Skin epidermis (tissue), 12 donors: ENCODE measurements at regions not wholly inside any gene's neighbourhood (a gene's known extent, or its start where the extent isn't known, plus 50 kb on each side); places are given as distances from the start of the nearest gene placed in this dataset.
"Not testable (repeated sequence)": the region's sequence is repeated elsewhere in the genome, so short reads cannot be mapped to it uniquely, and the experiment has no call there.

ENCODE experiments used
- H3K27ac ChIP-seq, 21 experiments: fragments of 200-600 bp; sonication (generic) in 11 of 21; one replicate each; pipeline ENCODE4 v1.5.0; 2020; ENCODE audit warnings: mild to moderate bottlenecking in 3 of 21, inconsistent platforms in 2 of 21, moderate library complexity in 2 of 21
- H3K4me3 ChIP-seq, 7 experiments: fragments of 200-600 bp; sonication (generic) in 2 of 7; one replicate each; pipeline ENCODE4 v1.5.0; 2020; ENCODE audit warnings: inconsistent platforms in 2 of 7, mild to moderate bottlenecking in 2 of 7, moderate library complexity in 1 of 7

DNA sequence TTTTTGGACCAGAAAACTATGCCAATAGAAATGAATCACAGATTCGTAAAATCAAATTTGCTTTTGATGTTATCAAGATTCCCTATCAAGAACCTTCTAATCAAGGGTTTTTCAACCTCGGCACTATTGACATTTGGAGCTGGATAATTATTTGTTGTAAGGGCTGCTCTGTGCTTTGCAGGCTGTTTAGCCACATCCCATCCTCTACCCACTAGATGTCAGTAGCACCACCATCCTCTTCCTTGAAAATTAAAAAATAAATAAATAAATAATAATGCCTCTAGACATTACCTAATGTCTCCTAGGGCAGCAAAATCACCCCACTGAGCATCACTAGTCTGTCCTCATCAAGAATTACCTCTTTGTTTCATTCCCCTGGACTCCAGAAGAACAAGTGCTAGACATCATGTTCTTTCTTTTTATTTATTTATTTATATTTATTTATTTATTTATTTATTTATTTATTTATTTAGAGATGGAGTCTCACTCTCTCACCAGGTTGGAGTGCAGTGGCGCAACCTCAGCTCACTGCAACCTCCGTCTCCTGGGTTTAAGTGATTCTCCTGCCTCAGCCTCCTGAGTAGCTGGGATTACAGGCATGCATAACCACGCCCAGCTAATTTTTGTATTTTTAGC, 744.7 kb downstream of the KCNA4 start:
- no peak overlapping the region for H3K27ac ChIP-seq
- H3K4me3 ChIP-seq: no peak overlapping the region

DNA sequence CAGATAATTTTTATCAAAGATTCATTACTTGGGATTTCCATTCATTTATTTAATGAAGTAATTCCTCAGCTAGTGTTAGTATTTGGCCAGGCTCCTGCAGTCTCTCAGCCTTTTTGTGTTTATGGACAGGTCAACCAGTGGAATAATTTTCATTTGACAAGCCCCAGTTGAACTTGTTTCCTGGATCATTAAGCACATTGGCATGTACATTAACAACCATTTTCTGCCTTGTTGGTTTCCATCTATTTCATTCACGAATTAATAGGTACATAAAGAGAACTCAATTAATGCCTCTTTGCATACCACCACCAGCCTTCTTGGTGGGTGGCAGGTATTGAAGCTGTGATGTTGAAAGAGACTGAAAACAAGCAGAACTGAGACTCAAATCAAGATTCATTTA, 745.2 kb downstream of the KCNA4 start:
- Histone ChIP-seq H3K27ac (no peak overlapping the region), H3K4me3 (no peak overlapping the region)

DNA sequence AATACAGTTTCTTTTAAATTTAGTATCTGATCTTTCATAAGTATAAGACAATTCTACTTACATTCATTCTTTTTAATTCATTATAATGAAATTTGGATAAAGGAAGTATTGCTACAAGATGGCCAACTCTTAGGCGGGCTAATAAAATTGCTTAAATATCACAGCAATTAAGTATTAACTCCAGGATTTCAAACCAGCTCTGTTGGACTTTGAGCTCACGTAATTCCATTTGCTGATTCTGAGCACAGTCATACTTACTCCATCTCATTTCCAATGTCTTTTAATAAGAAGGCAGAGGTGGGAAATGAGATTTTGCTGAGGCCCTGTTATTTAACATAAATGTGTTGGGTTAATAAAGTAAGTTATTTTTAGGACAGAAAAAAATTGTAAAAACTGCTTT, 748.1 kb downstream of the KCNA4 start:
- no peak overlapping the region for H3K4me3 ChIP-seq

DNA sequence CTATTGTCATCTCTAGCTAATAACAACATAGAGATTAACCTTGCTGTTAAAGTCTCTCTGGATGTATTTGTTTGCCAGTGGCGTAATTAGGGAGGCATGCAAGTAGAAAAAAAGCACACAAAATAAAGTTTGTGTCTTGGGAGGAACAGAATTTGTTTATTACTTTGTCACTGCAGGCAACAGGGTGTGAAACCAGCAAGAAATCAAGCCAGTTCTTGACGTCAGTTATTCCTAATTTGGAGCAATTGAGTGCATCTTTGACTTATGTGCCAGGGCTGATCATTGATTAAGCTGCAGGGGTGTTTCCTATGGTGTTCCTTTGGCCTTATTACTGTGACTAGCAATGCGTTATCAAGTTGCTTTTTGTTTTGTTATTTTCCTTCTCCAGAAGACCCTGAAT, 751.0 kb downstream of the KCNA4 start:
- Histone ChIP-seq H3K4me3 (no peak overlapping the region), H3K27ac (no peak overlapping the region)

More for the DNA sequence above, 748.1 kb downstream of the KCNA4 start:
- no peak overlapping the region for H3K27ac ChIP-seq

DNA sequence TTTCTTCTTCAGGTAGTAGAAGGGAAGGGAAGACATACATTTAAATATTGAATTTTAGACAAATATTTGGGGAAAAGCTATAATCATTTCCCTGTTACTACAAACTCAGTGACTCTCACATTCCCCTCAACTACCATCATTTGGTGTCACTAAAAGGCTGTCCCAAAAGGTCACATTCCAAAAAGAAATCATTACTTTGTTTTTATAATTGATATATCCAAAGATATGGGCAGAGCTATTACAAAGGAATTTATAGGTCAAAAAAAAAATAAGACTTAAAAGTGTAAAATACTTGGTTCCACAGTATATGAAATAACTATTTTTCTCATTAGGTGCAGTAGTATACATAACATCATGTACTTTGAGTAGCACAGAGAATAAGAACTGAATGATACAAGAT, 751.4 kb downstream of the KCNA4 start:
- Histone ChIP-seq H3K27ac (no peak overlapping the region), H3K4me3 (no peak overlapping the region)

DNA sequence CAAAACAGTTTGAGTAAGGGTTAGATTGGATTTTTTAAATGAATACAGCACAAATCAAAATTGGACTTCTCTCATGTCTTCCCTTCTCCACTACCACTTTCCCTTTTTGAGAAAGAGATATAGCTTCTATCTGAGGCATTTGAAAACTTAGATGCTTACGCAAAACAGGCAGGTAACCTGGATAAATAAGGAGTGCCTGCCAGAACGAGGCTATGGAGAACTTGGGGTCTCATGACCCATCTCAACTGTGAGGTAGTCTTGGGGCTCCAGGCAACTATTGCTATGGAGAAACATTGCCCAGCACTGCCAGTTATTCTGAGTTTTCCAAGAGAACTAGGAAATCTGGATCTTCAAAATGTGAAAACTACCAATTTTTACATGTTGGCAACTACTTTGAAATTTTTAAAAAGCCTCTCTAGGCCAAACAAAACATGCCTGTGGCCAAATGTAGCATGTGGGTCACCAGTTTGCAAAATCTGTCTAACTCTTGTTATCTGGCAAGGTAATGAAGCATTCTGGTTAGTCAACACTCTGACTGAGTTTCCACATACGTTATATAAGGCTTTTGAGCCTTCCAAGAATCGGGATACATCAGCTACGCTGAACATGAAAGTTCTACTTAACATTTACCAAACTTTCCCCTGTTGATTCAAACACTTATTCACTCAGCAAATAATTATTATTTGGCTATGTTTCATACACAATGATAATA, 752.7 kb downstream of the KCNA4 start:
- no peak overlapping the region for H3K27ac ChIP-seq
- no peak overlapping the region for H3K4me3 ChIP-seq

DNA sequence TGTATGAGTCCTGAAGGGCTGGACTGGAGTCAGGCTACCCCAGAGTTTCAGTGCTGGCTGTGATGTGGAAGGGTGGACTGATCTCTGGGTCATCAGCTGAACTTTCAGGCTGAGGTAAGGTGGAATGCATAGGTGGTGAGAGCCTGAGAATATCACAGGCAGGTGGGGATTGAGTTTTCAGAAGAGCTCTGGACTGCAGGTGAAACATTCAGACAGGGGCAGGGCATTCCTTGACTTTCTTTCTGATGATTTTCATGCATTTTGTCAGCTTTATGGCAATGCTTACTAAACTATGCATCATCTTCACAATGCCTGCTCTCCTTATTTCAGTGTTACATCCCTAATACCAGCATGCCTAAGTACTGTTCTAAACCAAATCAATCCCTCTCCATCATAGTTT, 755.0 kb downstream of the KCNA4 start:
- Histone ChIP-seq H3K27ac (no peak overlapping the region), H3K4me3 (no peak overlapping the region)

DNA sequence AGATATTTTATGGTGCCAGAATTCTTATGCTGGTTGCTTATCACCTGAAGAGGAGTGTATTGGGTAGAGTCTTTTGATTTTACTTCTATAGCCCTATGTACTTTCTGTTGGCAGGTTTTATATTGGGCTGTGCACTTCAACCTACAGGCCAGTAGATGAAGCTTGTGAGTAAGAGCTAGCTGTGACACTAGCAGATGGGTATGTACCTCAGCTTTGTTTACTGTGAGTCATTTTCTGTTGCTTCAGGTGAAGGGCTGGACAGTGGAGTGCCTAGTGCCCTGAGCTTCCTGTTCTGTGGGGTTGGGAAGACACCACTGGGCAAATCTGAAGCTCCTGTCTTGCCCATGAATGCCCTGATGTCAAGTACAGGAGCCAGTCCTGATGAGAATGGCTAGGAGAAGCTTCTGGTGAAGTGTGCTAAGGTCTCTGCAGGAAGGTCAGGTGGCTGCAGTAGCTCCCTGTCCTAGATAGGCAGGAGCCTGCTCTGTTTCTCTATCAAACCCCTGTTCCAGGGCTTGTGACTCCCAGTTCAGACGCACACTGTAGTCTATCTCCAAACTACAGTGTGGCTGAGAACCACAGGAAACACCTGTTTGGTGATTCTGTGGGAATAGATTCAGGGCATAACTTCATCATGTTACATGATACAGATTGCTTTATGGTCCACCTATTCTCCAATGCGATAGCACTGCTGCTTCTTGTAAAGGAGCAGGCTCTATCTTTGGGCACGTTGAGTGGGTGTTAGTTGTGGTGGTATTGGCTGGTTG, 755.7 kb downstream of the KCNA4 start:
- Histone ChIP-seq H3K4me3 (no peak overlapping the region), H3K27ac (no peak overlapping the region)

DNA sequence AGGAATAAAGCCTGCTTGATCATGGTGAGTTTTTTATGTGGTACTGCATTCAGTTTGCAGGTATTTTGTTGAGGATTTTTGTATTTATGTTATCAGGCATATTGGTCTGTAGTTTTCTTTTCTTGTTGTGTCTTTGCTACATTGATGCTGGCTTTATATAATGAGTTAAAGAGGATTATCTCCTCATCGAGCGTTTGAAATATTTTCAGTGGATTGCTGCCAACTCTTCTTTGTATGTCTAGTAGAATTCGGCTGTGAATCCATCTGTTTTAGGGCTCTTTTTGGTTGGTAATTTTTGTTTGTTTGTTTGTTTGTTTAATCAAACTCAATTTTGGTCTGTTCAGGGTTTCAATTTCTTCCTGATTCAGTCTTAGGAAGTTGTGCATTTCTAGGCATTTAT, 758.4 kb downstream of the KCNA4 start:
- H3K27ac ChIP-seq: no peak overlapping the region

DNA sequence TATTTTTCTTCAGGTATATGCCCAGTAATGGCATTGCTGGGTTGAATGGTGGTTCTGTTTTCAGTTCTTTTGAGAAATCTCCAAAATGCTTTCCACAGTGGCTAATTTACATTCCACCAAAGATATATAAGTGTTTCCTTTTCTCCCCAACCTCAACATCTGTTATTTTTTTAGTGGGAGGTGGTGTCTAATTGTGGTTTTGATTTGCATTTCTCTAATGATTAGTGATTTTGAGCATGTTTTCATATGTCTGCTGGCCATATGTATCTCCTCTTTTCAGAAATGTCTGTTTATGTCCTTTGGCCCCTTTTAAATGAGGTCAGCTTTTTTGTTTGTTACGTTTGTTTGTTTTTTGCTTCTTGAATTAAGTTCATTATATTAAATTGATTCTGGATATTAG, 760.2 kb downstream of the KCNA4 start:
- H3K4me3 ChIP-seq: no peak overlapping the region
- no peak overlapping the region for H3K27ac ChIP-seq

More for the DNA sequence above, 758.4 kb downstream of the KCNA4 start:
- no peak overlapping the region for H3K4me3 ChIP-seq

DNA sequence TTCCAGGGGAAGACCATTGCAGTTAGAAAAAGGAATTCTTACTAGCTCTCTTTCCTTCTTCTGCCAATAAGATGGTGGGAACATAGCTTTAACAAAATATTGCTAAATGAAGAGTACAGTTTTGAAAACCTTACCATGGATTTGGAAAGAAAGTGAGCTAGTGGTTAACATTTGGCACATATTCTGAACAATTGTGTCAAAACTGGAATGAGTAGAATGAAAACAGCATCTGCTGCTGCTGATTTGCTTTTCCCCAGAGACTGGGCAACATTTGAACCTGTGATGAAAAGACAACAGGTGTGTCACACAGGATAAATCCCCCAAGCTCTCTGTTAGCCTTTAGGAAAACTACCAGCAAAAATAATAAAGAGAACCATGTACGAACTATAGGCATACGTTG, 761.4 kb downstream of the KCNA4 start:
- Histone ChIP-seq H3K27ac (no peak overlapping the region), H3K4me3 (no peak overlapping the region)

DNA sequence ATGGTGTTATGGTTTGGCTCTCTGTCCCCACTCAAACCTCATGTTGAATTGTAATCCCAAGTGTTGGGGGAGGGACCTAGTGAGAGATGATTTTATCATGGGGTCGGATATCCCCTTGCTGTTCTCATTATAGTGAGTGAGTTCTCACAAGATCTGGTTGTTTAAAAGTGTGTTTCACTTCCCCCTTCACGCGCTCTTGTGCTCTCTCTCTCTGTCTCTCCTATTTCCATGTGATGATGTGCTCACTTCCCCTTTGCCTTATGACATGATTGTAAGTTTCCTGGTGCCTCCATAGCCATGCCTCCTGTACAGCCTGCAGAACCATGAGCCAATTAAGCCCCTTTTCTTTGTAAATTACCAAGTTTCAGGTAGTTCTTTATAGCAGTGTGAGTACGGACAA, 765.1 kb downstream of the KCNA4 start:
- Histone ChIP-seq H3K4me3 (no peak overlapping the region), H3K27ac (no peak overlapping the region)

DNA sequence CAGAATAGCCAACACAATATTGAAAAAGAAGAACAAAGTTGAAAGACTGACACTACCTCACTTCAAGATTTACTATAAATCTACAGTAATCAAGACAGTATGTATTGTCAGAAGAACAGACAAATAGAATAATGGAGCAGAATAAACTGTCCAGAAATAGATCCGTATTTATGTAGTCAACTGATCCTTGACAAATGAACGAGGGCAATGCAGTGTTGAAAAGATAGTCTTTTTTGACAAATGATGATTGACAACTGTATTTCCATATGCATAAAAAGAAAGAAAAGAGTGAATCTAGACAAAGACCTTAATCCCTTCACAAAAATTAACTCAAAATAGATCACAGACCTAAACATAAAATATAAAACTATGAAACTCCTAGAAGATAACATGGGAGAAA, 767.1 kb downstream of the KCNA4 start:
- H3K27ac ChIP-seq: no peak overlapping the region
- no peak overlapping the region for H3K4me3 ChIP-seq

DNA sequence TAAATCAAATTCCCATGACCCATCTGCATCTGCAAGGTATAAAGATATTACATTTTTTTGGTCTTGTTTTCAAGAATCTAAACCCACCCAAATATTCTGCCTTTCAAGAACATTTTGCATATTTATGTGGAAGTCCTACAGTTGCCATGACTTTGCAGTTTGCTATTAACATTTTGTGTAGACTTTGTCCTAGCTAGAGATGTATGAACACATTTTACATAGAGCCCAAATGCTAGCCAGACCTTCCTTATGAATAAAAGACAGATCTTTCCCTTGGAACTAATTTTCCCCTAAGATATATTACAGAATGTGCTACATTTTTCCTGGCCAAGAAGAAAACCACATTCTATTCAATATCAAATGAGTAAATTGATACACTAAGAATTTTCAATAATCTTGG, 772.5 kb downstream of the KCNA4 start:
- Histone ChIP-seq H3K27ac (no peak overlapping the region), H3K4me3 (no peak overlapping the region)

DNA sequence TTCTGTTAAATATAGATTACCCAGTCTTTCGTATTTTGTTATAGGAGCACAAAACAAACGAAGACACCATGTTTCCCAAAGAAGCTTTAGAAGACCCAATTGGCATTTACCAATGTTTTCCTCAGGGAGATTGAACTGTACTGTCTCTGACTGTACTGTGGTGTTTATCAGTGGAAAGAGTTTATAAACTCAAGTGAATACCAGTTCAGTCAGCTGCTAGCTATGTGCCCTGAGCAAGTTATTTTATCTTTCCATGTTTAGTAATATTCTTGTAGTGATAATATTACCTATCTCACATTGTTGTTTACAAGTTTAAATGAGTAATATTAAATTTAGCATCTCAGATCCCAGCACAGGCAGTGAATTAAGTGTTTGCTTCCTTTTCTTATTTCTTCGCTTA, 773.2 kb downstream of the KCNA4 start:
- Histone ChIP-seq H3K4me3 (no peak overlapping the region), H3K27ac (no peak overlapping the region)

DNA sequence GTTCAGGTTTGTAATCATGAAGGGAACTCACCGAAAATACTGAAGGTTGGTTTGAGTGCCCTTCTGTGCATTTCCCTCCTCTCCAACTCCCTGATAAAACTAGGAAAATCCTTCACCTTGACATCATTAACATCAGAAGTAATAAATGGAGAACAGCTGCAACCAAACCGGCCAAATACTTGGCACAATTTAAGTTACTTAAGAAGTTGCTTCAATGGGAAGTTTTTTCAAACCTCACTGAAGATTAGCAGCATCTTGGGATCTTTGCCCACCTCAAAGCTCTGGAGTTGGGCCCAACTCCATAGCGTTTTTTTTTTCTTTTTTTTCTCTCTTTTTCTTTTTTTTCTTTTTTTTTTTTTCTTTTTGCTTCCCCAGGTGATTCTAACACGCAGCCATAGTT, 784.8 kb downstream of the KCNA4 start:
- Histone ChIP-seq H3K4me3 (no peak overlapping the region), H3K27ac (no peak overlapping the region)

DNA sequence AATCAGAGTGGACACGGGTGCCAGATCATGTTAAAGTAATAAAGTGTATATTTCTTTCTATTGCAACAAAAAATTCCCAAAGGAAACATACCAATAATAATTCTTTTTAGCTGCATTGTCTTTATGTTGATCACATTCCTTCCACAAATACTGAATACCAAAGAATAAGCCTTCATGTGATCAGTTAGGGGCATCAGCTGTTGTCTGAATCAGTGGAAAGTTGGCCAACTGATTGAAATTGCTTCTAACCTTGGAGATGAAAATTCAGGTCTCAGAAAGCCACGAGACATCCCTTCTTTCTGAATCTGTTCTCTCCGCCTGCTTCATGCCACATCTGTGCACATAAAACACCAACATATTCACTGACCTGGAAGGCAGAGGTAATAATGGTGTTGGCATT, 785.2 kb downstream of the KCNA4 start:
- Histone ChIP-seq H3K4me3 (no peak overlapping the region), H3K27ac (no peak overlapping the region)

DNA sequence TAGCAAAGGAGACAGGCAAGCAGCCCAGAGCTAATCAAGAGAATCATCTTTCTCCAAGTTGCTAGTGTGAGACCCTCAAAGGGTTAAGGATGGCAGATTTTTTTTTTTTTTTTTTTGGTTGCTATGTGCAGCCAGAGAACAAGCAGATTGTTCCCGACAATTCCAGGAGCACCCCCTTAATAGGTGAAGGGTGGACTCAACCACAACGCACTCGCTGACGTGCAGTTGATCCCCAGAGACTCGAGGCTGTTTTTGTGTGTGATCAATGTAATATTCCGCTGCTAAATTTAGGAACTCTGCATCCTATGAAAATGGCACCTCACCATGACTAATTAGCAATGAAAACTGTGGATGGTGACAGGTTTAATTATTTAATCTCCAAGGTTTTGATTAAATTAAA, 789.0 kb downstream of the KCNA4 start:
- H3K4me3 ChIP-seq: no peak overlapping the region

DNA sequence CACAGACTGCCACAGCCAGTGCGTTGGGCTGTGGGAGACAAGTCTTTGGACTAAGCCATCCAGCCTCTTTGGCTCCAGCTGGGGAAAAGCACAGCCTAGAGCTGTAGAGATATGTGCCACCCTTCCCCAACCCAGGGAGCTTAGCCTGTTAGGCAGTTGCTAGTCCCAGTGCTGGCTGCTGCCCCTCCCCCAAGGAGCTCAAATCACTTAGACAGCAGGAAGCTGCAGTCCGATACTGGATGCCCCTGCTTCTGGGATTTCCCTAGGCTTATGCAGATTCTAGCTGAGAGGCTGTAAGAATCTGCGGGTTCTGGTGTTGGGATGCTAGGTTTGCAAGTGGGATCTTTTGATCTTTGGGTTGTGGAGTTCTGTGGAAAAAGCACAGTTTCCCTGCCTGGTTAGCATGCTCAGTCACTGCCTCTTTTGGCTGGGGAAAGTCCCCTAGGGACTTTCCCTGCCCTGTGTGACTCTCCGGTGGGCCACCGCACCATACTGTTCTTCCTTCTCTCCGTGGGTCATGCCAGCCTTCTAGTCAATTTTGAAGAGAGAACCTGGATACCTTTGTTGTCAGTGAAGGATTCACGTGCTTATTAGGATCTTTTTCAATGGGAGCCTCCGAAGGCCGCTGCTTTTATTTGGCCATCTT, 792.0 kb downstream of the KCNA4 start:
- Histone ChIP-seq H3K27ac (no peak overlapping the region), H3K4me3 (no peak overlapping the region)

More for the DNA sequence above, 789.0 kb downstream of the KCNA4 start:
- no peak overlapping the region for H3K27ac ChIP-seq

DNA sequence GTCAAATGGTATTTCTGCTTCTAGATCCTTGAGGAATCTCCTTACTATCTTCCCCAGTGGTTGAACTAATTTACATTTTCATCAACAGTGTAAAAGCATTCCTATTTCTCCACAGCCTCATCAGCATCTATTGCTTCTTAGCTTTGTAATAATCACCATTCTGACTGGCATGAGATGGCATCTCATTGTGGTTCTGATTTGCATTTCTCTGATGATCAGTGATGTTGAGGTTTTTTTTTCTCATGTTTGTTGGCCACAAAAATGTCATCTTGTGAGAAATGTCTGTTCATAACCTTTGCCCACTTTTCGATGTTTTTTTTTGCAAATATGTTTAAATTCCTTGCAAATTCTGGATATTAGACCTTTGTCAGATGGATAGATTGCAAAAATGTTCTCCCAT, 797.3 kb downstream of the KCNA4 start:
- H3K27ac ChIP-seq, H3K4me3 ChIP-seq: not testable (repeated sequence)

DNA sequence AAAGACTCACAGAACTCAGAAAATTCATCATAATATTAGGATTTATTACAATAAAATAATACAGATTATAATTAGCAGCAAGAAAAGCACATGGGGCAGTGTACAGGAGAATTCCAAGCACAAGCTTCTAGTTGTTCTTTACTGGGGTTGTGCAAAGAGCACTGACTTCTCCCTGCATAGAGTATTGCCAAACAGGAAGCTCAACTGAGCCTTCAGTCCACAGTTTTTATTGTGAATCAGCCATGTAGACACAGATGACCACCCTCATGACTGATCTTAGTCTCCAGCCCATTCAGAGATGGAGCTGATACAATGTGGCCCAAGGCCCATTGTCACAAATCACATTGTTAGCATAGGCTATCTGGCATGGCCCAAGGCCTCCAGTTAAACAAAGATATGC, 798.9 kb downstream of the KCNA4 start:
- no peak overlapping the region for H3K27ac ChIP-seq
- no peak overlapping the region for H3K4me3 ChIP-seq
